ENCODE measurements at regions not wholly inside any gene's neighbourhood (a gene's known extent, or its start where the extent isn't known, plus 50 kb on each side); places are given as distances from the start of the nearest gene placed in this dataset.

DNA sequence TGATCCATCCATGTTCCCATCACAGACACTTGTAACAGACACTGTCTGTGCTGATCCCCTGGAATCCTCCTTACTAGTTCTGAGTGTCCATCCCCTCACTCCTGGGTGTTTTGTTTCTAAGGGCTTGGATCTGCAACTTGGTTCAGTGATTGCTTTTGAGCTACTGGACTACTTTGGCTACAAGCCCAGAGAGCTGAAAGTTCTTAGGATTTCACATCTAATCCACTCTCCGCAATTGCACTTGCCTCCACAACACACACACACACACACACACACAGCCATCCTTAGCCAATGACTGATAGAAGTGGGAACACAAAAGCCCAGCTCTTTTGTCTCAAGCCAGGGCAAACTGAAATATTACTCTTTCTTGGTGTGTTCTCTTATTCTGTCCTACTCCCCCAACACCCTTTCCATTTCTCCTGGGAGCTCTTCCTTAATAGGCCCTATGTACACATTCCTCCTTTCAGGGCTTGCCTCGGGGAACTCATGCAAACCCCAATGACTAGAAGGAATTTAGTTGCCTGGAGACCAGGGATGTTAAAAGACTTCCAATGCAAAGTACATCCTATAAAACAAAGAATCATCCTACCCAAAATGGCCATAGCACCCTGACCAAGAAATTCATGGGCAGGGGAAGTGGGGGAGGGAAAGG lies 206.1 kb upstream of the UBE2E2 start:
- no peak for DNase-seq

DNA sequence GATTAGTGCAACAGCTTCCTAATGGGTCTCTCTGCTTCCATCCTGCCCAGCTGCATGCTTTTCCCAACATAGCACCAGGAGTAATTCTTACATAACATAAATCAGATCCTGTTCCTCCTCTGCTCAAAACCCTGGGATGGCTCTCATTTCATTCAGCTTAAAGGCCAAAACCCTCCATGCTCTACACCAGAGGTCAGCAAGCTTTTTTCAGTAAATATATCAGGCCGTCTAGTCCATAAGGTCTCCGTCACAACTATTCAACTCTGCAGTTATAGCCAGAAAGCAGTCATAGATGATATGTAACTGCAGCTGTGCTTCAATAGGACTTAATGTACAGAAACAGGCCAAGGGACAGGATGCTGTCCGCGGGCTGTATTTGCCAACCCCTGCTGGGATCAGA lies 202.8 kb upstream of the UBE2E2 start:
- DNase-seq, result peak; percentile 26

DNA sequence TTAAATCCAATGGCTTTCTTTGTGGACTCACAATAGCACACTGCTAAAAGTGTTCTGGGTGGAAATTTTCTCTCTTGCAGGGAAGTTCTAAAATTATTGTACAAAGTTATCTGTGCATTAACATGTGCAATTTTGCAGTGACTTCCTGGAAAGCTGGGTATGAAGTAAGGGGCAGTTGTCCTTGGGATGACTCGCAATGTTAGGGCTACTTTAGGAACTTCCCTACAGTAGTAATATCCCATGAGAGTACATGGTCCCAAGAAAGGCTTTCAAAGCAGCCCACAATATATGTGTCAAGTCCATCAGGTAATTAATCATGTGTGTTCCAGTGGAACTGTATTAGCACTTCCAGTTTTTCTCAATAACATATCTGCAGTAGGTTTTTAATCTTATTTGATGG lies 201.0 kb upstream of the UBE2E2 start:
- DNase-seq, result no peak

DNA sequence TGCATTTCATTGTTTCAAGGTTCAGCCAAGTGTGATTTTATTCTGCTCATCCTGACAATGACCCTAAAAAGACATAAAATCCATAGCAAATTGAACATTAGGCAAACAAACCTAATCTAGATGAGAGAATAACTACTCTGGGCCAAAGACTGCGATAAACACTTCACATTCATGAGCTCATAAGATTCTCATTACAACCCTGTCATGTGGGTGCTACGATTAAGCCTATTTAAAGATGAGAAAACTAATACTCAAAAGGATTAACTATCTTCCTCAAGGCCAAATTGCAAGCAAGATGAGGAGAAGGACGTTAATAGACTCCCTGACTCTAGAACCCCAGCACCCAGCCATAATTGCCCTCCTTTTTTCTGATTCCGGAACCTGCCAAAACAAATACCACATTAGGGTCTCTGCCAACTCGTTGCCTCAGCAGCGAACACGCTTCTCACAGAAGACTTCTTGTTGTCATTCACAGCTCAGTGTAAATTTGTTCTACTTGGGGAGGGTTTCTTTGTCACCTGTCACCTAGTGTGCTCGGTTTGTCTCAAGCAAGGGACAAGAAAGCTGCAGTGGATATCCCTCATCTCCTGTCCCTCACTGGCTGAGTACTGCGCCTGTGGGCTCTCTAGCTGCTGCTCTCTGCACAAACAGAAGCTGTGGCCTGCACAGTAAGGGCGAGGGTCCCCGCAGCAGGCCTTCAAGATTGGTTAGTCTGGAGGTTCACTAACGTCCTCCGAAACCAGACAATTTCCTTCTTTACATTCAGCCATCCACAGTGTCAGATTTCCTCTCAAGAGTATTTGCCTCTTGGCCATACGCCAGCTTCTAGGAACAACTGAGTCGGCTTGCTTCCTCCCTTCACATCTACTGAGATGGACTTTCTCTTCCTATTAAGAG lies 200.0 kb upstream of the UBE2E2 start:
- peak; percentile 15 for DNase-seq

DNA sequence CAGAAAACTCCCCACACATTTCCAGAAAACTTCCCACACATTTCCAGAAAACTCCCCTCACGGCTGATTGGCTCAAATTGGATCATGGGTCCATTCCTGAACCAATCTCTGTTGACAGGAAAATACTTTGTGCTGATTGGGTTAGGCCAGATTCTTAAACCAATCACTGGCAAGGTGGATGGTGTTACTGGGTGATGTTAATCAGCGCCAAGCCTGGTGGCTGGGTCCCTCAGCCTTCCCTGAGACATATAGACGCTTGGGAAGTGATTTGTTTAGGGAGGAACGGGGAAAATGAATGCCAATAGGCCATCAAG lies 199.4 kb upstream of the UBE2E2 start:
- DNase-seq, result no peak

DNA sequence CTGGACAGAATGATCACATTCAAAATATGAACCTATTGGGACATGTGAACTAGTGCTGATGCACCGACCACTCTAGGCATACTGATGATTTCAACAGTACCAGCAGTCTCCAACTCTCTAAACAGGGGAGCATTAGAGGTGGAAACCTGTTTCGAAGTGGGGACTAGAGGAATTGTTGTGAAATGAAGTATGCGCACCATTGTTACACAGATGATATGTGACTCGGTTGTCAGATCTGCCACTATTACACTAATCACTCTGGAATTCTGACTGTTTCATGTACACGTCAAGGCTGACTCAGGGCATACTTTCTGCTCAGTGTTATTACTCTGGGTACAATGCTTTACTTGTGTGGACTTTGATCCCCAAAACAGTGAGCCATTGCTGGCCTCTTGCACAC lies 198.2 kb upstream of the UBE2E2 start:
- DNase-seq, result no peak

DNA sequence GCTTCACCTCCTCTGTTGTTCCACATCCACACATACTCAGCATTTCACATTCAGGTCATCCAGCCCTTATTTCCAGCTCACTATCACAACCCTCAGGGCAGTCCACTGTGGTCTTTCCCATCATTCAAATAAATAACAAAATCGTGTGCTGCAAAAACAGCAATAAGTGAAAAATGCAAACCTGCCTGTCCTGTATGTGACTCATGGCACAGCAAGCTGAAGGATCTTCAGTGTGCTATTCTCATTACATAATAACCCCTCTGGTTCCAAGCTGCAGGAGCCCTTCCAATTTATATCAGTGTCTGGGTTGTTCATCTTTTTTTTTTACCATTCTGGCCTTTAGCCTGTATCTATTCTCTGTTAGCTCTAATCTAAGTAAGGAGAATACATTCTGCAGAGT lies 185.3 kb upstream of the UBE2E2 start:
- no peak for DNase-seq

DNA sequence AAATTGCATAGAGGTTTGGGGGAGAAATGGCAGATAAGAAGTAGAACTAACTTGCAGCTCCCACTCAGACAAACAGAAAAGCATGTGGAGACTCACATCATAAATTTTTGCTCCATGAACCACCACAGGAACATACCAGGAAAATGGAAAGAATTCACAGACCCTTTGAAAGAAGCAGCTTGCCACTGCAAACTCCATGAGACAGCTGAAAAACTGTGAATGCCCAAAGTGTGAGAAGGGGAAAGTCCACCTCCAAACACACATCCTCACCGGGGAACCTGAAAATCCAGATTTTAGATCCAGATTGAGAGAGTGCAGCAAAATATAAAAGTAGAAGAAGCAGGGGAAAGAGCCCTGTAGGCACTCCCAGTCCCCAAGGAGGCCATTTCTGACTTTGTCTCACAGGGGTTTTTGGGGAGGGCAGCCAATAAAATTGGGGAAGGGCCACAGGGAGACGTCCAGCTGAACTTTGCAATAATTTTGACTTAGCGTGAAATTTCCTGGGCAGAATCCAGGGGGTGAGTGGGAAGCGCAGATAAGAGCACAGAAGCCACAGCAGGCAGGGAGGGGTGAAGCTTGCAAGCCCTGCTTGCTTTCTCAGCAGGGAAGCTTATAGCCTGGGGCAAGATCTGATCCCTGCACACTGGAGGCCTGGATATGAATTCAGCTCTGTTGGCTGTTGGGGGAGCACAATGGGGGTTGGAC lies 183.4 kb upstream of the UBE2E2 start:
- no peak for DNase-seq

DNA sequence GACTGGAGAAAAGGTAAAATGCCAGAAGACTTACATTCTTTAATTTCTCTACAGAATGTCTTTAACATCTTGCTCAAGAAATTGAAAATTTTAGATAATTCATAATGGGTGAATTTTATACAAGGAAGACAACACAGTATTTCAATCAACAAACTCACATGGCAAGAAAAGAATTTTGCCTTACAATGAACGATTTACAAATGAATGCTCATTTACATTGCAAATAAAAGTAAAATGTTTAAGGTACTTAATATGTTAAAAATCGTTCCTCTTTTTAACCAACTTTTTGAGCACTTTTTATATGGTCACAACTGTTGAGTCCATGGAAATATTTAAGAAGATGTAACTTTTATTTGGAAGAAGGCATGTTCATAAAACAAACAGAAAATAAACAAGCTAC lies 174.8 kb upstream of the UBE2E2 start:
- no peak for DNase-seq

DNA sequence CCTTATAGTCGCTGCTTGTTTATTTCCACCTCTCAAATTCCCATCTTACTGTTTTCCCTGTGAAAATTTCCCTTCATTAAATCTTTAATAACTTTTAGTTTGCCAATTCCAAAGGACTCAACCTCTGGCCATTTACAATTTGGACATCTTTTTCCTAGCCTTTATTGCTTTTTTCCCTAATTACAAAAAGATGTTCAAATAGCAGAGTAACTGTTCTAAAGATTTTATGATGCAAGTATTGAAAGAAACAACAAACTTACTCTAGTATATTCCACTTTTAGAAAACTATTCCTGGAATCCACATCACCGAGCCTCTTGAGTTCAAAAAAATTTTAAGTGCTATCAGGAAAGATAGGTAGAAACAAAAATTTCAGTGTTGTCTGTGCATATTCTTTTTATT lies 174.1 kb upstream of the UBE2E2 start:
- no peak for DNase-seq

DNA sequence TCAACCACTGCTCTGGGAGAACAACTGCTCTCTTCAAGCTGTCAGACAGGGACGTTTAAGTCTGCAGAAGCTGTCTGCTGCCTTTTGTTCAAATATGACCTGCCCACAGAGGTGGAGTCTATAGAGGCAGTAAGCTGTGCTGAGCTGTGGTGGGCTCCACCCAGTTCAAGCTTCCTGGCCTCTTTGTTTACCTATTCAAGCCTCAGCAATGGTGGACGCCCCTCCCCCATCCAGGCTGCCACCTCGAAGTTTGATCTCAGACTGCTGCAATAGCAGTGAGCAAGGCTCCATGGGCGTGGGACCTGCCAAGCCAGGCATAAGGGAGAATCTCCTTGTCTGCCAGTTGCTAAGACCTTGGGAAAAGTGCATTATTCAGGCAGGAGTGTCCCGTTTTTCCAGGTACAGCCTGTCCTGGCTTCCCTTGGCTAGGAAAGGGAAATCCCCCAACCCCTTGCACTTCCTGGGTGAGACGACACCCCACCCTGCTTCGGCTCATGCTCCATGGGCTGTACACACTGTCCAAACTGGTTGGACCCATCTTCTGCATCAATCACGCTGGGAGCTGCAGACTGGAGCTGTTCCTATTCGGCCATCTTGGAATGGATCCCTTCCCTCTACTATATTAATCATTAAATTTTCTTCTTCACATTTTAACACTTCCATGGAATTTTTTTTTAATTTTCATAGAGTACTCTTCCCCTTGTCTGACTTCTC lies 167.0 kb upstream of the UBE2E2 start:
- DNase-seq, result no peak

DNA sequence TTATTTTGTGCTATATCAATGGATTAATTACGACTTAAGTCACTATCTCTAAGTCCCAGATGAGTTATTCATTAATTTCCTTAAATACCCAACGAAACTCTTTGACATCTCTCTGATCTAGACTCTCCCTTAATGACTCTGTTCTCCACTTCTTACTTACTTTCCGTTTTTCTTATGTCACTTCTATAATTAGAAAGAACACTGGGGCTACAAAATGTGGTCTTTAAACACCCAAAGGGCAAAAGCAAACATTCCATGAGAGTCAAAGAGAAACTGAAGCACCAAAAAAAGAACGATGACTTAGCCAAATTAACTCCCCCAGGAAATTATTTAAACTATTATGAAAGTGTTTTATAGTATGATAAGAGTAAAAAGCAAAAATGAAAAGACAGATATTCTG lies 166.4 kb upstream of the UBE2E2 start:
- DNase-seq, result no peak

DNA sequence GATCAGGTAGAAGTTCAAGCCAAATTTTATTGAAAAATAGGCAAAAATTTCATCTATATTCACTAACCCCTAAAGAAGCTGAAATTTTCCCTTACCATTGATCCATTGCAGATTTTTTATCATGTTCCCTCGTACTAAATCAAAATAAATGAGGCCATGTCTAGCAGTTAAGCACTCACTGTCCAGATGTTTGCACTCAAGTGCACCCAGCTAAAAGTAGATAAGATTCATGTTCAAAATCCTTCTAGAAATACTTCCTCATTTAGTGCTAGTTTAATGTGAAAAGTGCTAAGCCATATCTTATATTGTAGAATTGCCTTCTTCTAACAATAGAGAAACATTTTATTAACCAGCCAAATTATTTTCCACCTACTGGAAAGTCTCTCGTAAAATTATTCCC lies 164.7 kb upstream of the UBE2E2 start:
- no peak for DNase-seq

DNA sequence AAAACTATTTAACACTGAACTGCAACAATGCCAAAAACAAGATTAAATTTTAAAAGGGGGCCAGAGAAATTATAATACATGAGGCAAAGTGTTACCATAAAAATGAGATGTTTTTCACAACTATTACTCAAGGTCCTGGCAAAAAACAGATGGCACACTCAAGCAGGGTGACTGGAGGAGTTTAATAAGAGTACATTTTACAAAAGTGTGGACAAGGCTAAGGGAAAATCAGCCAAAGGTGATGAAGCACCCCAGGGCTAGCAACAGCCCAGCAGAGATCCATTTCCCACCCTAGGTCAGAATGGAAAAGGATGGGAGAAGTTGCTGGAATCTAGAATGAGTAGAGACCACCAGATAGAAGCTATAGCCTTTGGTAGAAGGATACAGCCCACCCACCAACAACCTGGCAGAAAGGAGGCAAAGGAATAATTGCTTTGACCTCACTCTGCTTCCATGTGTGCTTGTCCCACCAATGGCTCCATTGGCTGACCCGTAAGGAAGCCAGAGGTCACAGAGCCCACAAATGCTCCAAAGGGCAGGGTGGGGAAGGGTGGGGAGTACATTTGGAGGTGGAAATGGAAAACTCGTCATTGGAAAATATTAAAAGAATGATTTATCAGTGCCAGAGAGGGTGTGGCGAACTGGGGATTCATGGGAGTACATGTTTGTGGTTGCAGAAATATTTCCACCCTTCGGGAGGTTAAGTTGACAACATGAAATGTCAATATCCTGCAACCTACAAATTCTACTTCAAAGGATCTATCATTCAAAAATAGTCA lies 161.0 kb upstream of the UBE2E2 start:
- DNase-seq, result no peak

DNA sequence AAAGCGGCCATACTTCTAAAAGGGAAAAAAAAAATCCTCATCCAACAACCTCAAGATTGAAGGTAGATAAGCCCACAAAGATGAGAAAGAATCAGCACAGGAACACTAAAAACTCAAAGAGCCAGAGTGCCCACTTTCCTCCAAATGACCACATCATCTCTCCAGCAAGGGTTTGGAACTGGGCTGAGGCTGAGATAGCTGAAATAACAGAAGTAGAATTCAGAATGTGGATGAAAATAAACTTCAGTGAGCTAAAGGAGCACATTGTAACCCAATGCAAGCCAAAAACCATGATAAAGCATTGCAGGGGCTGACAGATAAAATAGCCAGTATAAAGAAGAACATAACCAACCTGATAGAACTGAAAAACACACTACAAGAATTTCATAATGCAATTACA lies 158.7 kb upstream of the UBE2E2 start:
- DNase-seq, result no peak

DNA sequence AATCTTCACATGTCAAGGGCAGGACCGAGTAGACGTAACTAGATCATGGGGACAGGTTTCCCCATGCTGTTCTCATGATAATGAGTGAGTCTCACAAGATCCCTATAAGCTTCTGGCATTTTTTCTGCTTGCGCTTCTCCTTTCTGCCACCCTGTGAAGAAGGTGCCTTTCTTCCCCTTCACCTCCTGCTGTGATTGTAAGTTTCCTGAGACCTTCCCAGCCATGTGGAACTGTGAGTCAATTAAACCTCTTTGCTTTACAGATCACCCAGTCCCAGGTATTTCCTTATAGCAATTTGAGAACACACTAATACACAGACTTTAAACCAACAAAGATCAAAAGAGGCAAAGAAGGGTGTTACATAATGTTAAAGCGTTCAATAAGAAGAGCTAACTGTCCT lies 156.6 kb upstream of the UBE2E2 start:
- DNase-seq, result no peak

DNA sequence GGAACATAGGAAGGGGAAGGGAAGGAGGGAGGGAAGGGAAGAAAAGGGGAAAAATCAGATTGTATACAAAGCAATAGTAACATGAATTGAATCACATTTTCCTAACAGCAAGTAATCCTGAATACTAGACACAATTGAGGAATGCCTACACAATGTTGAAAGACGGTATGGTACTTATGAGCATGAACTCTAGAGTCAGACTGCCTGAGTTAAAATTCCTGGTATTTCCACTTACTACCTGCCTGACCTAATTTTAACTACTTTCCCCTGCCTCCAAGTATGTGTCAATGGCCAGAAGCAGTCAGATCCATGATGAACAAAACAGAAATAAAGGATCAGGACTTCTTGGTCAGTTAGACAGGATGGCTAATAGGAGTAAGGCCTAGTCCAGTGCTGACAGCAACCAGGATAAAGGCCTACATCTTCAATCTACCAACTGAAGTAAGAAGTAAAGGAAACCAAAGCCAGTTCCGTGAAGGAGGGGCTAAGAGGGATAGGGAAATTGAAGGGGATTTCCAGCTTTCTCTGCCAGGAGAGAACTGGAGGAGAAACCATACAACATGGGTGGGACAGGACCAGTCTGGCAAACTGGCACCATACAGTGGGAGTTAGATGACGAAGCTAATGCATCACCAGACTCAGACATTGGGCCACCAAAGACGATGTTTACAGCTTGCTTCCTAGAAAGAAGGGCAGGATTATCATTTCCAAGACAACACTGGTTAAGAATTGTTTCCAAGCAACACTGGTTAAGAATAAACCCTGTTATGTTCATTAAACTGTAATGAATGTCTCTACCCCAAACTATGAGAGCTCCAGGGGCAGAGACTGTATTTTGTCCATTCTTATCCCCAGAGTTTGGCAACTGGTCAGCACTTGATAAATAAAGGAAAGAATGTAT lies 151.6 kb upstream of the UBE2E2 start:
- DNase-seq, result no peak

DNA sequence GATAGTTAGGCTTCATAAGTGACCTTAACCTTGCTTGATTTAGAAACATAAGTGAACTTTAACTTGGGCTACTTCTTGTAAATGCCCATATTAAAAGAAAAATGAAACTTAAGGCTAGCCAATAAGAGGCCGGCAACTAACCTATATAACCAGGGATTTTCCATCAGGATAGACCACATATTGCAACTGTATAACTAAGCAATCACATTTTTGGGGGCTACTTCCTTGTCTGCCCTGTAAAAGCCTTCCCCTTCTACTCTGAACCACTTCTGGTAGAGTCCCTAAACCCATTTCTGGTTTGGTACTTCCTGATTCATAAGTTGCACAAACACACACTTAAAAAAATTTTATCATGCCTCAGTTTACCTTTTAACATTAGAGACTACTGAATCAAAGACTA lies 150.9 kb upstream of the UBE2E2 start:
- no peak for DNase-seq

DNA sequence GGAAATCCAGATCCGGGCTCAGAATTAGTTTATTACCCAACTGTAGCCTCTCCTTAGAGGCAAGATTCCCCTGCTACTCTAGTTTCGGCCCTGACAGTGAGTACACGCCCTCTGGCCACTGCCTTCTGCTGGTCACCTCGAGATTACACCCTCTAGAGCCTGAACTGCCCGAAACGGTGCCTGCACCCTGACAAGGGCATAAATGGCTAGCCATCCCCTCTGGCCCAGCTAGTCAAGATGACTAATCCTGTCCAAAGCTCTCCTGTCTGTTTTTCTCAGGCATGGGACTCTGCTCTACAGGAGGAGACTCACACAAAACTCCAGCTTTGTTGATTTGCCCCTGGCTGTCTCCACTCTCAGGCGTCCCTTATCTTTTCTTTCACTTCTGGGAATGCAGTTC lies 150.5 kb upstream of the UBE2E2 start:
- DNase-seq, result no peak

DNA sequence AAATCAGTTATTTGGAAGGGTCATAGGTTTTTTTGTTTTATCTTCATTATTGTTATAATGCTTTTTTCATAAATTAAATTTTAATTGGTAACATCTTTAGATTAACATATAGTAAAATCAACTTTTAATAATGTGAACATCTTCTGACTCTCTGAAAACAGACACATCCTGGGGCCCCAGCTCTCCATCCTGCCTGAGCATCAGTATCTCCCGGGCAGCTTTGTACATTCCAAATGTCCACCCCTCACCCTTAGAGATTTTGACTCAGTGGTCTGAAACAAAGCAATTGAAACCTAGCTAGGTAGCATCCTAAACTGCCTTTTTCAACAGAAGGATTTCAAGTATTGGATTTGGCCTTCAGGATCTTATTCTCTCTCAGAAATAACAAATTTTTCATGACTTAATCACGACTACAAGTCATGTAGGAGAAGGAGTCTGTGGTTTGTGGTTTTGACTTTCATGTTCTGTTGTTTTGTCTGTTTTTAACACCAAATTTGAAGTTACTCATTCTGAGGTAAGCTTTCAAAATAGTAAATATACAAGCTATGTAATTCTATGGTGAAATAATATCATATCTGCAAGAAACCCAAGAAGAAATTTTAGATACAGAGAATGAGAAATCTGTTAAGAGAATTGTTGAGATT lies 147.3 kb upstream of the UBE2E2 start:
- DNase-seq, result no peak
